Endometrium (tissue), 2 donors: ENCODE measurements at regions not wholly inside any gene's neighbourhood (a gene's known extent, or its start where the extent isn't known, plus 50 kb on each side); places are given as distances from the start of the nearest gene placed in this dataset.

Experiments
- FAIRE-seq: peaks from 2 replicates; lab custom pipeline; 2012; peaks lifted over from hg19 to GRCh38; lab: Jason Lieb, UNC
- donor health status: control.
- donor health status: control.

DNA sequence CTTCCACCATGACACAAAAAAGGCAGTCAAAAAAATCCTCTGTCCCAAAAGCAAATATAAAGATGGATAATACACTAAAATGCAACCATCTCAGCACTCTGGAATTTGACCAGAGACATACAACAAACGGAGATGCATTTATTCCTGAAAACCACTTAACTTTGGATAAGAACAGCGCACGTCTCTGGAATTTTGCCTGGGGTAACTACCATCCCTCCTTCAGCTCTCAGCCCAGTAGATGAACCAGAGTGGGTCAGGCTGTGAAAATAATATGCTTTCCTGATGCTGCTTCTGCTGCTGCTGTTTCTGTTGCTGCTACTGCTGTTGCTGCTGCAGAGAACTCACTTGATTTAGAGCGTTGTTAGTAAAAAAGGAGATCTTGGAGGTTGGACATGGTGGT lies 133.8 kb upstream of the ACVR2A start:
- no peak for FAIRE-seq

DNA sequence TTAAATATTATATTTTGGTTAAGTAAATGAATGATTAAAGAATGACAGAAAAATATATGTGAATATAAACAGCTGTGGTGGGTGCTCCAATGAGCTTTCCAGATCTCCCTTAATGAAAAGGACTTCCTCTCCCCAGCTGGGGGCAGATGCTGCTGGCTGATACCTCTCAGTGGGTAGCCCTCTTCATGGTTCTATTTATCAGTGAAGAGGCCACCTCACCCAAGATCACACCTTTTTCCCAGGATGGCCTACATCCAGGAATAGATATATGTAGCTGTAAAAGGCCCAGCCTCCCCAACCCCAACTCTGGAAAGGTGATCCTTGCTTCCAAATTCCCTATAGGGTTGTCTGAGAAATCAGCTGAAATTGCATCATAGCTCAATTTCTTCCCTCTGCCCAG lies 135.2 kb upstream of the ACVR2A start:
- FAIRE-seq, result no peak

DNA sequence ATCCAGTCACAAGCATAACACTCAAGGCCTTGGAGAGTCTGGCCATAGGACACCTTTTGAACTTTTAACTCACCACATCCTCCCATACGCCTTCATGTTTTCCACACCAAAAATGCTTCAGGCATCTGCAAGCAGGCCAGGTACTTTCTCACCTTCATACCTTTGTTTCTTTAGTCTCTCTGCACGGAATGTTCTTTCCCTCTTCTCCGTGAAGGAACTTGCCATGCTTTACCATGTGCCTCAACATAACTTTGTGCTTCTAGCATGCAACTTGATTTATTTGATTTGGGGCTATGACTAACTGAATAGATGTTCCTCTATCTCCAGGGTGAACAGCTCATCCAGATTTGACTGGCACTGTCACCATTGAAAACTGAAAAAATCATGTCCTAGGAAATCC lies 141.7 kb upstream of the ACVR2A start:
- FAIRE-seq, result no peak

DNA sequence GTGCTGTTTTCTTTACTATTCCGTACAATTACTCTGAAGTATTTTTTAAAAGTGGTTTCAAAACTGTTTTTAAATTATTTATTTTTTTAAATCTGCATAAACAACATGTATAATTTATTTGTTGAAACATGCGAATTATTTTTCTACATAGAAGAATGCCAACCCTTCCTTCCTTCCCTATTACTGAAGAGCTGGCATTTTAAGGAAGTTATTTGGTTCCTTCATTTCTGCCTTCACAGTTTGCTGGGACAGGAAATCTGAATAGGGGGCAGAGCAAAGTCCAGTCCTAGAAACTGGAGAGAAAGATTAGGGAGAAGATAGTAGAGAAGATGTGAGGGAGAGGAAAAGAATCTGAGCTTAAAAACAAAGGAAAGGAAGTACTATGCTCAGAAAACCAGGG lies 146.7 kb upstream of the ACVR2A start:
- FAIRE-seq, result no peak

DNA sequence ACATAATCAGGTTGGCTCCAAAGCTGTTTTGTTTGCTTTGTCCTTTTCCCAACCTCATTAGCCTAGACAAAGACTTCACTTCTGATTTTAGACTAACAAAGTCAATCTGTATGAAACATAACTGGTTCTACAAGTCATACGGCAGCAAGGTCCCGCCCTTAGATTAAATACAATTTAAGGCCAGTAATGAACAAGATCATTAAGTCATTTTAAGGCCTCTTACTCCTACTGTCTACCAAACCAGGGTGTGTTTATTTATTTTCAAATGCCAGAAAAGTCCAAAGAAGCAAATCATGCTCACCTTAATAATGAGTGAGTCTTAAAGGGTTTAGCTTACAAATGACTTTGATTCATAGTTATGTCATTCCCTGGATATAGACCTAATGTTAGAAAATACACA lies 148.4 kb upstream of the ACVR2A start:
- no peak for FAIRE-seq

DNA sequence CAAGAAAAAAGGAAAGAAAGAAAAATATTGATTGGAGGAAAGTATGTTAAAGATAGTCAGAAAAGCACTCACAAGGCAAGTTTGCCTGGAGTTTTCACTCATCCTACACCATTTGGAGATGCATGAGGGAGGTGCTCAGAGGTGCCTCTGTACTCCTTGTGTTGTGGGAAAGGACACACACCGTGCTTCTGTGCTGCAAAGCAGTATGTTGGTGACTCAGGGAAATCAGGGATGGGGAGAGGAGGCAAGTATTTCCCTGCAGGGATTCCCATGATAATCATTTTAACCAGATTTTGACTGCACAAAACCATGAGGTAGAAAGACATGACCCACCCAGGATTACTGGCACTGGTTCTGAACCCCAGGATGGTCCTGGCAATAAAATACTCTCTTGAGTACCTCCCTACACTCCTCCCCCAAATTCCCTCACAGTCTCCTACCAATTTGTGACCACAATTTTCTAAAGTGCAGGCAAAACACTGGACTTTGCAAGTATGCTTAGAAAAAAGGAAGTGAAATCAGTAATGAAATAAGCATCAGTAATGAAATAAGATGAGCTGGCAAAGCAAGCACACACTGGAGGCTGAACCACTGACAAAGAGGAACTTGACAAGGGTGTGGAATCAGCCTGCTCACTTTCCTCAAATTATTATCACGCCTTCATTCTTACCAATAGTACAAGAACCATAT lies 155.5 kb upstream of the ACVR2A start:
- no peak for FAIRE-seq

DNA sequence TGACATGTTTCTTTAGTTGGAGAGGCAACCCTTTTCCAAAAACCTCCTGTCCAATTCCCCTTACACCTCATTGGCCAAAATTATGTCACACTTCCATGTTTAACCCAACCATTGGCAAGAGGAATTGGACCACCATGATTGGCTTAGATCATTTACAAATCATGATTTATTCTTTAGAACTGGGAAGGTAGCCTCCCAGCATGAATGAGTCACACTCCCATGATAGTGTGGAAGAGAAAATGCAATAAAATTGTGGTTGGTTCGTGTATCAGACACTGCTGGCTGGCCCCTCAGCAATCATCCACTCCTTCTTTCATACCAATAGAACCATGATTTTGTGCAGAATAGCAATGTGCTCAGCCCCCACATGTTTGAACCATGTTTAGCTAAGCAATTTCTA lies 156.6 kb upstream of the ACVR2A start:
- no peak for FAIRE-seq

DNA sequence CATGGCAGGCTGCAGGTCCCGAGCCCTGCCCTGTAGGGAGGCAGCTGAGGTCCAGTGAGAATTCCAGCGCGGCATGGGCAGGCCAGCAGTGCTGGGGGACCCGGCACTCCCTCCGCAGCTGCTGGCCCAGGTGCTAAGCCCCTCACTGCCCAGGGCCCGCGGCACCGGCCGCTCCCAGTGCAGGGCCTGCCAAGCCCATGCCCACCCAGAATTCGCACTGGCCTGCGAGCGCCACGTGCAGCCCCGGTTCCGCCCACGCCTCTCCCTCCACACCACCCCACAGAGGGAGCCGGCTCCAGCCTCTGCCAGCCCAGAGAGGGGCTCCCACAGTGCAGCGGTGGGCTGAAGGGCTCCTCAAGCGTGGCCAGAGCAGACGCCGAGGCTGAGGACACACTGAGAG lies 158.5 kb upstream of the ACVR2A start:
- no peak for FAIRE-seq

DNA sequence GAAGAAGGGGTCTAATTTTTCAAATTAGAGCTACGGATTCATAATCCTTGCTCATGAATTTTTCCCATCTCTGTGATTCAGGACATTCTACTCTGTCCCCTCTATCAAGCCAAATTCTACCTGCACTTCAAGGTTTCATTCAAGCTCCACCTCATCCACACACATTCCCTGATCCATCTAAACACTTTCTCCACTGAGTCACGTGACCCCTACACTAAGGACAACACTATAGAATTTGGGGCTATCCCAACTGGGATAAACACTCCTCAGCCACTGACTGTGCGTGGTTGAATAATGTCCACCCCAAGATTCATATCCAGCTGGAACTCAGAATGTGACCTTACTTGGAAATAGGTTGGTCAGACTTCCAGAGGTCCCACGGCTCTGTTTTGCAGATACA lies 159.9 kb upstream of the ACVR2A start:
- FAIRE-seq, result no peak

DNA sequence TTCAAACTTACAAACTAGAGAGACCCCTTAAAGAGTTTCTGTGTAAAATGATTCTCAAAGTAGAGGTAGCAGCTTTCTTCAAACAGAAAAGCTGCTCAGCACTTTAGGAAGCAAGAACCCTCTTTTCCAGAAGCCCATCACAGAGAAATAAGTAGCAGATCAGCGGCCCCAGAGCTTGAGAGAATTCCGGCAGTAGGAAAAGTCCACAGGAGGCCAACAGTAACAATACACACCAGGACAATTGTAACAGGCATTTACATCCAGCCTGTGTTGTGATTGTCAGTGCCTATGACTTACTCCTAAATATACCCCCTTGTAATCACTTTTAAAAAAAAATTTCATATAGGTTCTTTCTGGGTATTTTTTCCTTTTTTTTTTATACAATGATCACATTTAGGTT lies 161.4 kb upstream of the ACVR2A start:
- FAIRE-seq, result no peak

DNA sequence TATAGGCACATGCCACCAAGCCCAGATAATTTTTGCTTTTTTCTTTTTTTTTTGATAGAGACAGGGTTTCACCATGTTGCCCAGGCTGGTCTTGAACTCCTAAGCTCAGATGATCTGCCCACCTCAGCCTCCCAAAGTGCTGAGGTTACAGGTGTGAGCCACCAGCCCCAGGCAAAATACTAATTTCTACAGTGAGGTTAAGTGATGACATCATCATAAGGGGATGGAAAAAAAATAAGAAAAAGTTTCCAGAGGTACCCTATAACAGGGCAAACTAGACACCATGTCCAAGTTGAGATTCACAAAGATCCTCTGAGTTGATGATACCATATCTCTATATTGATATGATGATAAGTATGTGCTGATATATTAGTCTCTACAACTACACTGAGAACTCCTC lies 163.7 kb upstream of the ACVR2A start:
- no peak for FAIRE-seq

DNA sequence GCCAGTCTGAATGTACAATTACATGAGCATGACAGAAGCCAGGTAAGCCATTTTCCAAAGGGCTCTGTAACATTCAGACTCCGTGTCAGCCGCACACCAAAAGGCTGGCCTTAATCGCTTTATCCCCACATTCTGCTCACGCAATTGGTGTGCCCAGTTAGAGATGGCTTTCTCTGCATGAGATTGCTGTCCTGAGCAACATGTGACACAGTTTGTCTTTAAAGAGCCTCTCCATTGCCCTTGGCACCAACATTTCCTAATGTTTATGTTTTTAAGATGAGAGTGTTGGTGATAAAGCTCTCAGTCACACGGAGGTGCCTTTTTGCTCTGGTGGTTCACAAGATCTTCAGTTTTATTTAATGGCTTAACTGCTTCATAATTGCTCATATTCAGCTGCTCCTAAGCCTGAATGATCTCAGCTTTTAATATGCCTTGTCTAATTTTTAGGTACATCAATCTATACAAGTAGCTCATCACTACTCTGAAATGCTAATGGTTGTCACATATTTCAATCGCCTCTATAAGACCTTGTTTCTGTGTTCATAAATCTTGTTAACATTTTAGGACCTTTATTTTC lies 164.8 kb upstream of the ACVR2A start:
- no peak for FAIRE-seq

DNA sequence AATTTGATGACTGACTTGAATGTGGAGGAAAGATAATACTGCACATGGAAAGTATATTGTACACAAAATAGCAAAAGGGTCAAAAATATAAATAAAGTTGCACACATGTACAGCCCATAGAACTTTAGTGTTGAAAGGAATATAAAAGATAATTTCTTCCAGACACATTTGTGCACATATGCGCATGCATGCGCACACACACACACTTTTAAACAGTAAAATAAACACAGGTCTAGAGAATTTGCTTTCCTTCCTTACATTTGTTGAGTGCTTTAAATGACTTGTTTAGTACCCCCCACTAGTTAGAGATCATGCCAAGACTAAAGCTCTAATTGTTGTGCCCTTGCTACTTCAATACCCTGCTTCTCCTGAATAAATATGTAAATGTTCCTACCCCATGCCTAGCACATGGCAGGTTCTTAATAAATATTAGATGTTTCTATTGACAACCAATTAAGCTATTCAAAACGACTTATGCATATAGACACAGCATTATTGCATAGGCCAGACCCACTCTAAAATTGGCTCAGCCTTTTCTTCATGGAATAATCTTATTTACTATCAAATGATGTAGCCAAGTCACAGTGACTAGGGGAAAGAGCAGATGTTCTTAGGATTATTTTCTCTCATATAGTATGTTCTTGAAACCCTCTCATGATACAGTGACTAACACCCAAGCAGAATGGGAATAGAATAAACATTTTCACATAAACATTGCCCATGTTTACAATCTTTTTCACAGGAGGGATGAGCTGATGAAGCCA lies 165.5 kb upstream of the ACVR2A start:
- FAIRE-seq, result no peak

DNA sequence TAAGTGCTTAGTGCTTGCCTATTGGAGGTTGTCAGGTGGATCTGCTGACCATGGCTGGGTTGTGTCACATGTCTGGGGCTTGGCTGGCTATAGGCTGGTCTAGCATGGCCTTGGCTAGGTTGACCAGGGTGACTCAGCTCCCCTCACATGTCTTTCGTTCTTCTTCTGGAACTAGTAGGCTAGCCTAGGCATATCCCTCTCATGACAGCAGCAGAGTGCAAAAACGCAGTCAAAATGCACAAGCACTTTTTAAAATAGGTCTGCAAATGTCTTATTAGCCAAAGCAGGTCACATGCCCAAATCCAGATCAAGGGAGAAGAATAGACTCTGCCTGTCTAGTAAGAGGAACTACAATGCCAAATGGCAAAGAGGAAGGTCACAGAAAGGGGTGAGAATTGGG lies 179.7 kb upstream of the ACVR2A start:
- no peak for FAIRE-seq

DNA sequence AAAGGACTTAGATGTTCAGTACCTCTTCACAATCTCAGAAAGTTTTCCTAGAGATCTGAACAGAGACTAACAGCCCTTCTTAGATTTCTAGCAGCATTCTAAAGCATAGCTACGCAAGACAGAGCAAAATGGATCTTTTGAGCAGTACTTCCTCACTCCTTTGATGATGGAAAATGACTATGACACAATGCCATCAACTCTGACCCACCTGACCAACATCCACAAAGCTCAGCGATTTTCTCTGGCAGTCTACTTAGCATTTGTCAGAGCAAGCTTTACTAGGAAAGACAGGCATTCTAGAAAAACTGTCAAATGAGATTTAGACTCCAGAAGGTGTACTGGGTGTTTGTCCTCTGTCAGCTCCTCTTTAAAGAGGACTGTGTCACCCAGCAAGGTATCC lies 180.9 kb upstream of the ACVR2A start:
- no peak for FAIRE-seq

DNA sequence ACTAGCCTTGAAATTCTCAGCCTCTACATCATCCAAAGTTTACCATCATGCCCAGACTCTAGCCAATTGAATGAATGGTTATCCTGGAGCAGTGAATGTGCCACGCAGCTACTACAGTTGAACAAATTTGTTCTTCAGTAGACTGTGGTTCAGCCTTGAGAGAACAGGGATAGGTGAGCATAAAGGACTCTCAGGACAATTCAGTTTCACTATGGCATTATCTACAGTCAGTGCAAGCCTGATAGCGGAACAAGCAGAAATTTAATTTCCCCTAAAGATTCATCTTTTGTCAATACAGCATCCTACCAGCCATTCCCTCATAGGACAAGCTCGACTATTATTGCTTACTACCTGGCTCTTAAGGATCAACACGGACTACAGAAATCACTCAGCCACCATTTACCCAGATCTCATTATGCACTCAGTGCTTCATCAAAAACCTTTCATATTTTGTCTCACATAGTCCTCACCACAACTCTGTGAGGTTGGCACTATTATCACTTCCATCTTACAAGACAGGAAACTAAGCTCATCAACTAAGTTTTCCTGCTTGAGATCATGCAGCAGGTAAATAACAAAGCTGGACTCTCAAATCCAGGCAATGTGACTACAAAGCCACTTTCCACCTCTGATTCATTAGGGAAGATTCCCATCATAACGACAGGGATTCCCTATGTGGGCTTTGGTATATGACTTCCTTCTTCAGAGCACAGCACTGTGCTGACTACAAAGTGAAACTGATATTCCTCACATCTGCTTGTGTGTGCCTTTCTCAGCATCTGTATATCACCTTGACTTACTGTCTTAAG lies 181.5 kb upstream of the ACVR2A start:
- FAIRE-seq, result no peak

DNA sequence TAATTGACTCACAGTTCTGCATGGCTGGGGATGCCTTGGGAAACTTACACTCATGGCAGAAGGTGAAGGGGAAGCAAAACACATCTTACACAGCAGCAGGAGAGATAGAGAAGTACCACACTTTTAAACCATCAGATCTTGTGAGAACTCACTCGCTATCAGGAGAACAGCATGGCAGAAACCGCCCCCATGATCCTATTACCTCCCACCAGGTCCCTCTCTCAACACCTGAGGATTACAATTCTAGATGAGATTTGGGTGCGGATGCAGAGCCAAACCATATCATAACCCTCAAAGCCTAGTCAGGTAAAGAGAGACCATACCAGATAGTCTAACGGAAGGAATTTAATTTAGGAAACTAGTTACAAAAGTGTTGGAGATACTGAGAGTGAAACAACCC lies 182.6 kb upstream of the ACVR2A start:
- no peak for FAIRE-seq

DNA sequence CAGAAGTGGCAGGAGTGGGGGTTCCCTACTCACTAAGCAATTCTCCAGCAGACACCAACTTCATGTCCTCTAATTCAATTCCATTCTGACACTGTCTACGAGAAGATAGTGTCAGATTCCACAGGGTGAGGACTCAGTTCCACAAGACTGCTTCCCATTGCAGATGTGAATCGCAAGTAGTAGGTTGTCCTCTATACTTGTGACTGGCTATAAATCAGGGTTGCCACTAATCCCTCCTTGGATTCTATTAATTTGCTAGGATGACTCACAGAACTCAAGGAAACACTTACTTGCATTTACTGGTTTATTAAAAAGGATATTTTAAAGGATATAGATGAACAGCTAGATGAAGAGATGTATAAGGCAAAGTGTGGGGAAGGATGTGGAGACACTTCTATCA lies 184.1 kb upstream of the ACVR2A start:
- FAIRE-seq, result no peak

DNA sequence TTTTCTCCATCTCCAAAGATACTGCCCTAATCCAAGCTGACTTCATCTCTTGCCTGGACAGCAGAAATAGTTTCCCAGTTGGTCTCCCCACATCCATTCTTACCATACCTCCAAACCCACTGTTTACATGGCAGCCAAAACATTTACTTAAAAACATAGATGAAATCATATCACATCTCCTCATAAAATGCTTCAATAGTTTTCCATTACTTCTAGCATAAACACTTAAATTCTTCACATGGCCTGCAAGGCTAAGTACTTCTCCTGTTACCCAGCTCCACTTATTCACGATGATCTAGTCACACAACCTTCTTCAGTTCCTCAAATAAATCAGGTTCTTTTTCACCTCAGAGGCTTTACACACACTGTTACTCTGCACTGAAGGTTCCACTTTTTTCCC lies 185.8 kb upstream of the ACVR2A start:
- FAIRE-seq, result no peak

DNA sequence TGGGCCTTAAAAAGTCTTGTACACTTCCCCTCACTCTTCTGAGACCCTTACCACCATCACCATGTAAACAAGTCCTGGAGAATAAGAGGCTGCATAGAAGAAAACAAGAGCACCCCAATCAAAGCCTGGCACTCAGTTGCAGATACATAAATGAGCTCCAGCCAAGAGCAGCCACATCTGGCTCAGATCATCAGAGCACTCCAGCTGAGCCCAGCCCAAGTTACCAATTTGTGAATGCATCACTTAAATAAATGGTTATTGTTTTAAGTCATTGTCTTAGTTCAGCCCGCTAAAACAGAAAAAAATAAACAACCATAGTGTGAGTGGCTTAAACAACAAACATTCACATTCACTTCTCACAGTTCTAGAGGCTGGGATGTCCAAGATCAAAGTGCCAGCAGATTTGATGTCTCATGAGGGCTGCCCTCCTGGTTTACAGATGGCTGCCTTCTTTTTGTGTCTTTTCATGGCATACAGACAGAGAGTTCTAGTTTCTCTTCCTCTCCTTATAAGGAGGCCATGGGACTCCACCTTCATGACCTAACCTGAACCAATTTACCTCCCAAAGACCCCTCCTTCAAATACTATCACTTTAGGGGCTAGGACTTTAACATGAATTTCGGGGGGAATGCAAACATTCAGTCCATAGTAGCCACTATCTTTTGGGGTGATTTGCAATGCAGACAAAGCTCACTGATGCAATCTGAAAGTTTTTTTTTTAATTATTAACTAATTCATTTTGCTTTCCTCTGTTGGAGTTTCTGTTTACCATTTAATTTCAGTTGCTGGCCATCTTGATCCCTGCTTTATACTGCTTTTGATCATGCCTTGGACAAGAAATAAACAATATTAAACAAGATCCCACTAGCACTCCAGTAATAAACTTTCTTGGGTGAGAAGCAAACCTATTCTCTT lies 187.5 kb upstream of the ACVR2A start:
- FAIRE-seq, result no peak

DNA sequence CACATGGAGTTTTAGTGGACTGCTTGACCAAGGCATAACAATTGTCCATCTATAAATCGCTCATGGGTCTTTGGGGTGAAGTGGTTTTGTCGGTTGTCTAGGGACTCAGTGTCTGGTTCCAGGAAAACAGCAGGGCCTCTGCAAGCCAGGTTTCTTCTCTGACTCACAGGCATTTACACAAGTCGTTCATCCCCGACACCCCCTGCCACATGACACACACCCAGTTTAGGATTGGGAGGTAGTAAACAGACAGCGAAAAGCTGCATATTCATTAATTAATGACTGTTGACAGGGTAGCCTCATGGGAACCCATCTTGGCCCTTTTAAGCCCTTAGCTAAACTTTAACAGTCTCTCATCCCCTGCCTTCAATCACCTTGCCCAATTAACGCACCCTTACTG lies 194.8 kb upstream of the ACVR2A start:
- no peak for FAIRE-seq

DNA sequence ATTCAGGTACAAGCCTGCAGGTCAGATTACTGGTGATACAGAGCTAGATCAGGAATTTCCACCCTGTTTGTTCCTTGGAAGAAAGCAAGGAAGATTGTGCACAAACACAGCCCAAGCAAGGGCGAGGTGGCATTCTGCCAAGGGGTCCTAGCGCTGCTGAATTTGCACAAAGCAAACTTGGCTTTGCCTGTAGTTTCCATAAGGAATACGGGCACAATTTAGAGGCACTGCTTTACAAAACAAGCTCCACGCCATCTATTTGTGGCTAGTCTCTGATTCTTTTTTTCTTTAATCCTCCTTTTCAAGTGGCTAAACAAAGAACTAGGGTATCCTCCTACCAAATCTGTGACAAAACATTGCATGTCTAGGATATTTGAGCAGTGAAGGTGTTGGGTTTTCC lies 195.5 kb upstream of the ACVR2A start:
- no peak for FAIRE-seq
